Ishikawa (cell line): ENCODE measurements at regions not wholly inside any gene's neighbourhood (a gene's known extent, or its start where the extent isn't known, plus 50 kb on each side); places are given as distances from the start of the nearest gene placed in this dataset.

ENCODE experiments used
- CEBPB ChIP-seq: IDR thresholded peaks from 2 replicates; pipeline ENCODE4 v1.6.1; 2012
- CREB1 ChIP-seq: IDR thresholded peaks from 2 replicates; pipeline ENCODE4 v1.6.1; 2012; ENCODE audit warnings: low read depth
- FOXM1 ChIP-seq: IDR thresholded peaks from 2 replicates; pipeline ENCODE4 v1.6.1; 2012; ENCODE audit warnings: low read depth, borderline replicate concordance
- MAX ChIP-seq: IDR thresholded peaks from 2 replicates; pipeline ENCODE4 v1.6.1; 2012
- RAD21 ChIP-seq: IDR thresholded peaks from 2 replicates; pipeline ENCODE4 v1.6.1; 2012; ENCODE audit warnings: low read depth
- YY1 ChIP-seq: IDR thresholded peaks from 2 replicates; pipeline ENCODE4 v1.6.1; 2012; ENCODE audit warnings: low read depth

DNA sequence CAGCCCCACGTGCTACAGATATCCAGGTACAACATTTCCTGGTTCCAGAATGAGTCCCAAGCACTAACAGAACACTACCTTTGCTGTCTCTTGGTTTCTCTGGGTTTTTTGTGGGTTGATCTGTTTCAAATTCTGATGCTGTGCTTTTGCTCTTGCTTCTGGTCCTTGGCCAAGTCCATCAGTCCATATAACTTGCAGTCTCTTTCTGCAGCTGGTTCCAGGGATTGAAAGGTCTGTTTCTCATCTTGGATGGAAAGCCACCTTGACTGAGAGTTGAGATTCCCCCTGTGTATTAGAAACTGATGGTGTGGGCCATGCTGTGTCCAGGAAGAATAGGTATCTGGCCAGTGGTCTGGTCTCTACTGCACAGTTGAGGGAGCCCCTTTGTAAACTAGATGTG, 171.1 kb downstream of the JCAD start:
- TF ChIP-seq RAD21 (no peak), MAX (no peak), YY1 (no peak), CREB1 (no peak), CEBPB (no peak), FOXM1 (no peak)
